ENCODE measurements at regions not wholly inside any gene's neighbourhood (a gene's known extent, or its start where the extent isn't known, plus 50 kb on each side); places are given as distances from the start of the nearest gene placed in this dataset.

- Histone ChIP-seq H3K4me1 (no peaks in the 10 kb centered on the region), H3K27ac (no peak overlapping the region), H3K9me3 (no peaks in the 10 kb centered on the region), H3K36me3 (no peaks in the 10 kb centered on the region), H3K27me3 (no peaks in the 10 kb centered on the region), H3K4me3 (no peak overlapping the region)
- intact Hi-C loops (cut with DNase I; ENCODE audit: low total_unique reads) = no loop called here
- no peak for DNase-seq
- no peak for TF ChIP-seq CTCF (IDR thresholded peaks at IDR 0.05)
- no peak for TF ChIP-seq POLR2A (IDR thresholded peaks at IDR 0.05)
Measured at GRCh38 chr2:104635608-104636007, 218.3 kb upstream of the POU3F3 start.

- no peaks in the 10 kb centered on the region for H3K9me3 ChIP-seq
- TF ChIP-seq POLR2A (IDR thresholded peaks at IDR 0.05) = no peak
- no peak for TF ChIP-seq CTCF (IDR thresholded peaks at IDR 0.05)
- intact Hi-C loops (cut with DNase I; ENCODE audit: low total_unique reads) = no loop called here
- no peak overlapping the region for H3K4me3 ChIP-seq
- H3K36me3 ChIP-seq = no peaks in the 10 kb centered on the region
- DNase-seq = no peak
- H3K27me3 ChIP-seq = no peaks in the 10 kb centered on the region
- H3K4me1 ChIP-seq = no peaks in the 10 kb centered on the region
- no peak overlapping the region for H3K27ac ChIP-seq
Measured at GRCh38 chr2:104638190-104638858, 215.6 kb upstream of the POU3F3 start.

- intact Hi-C loops (cut with DNase I; ENCODE audit: low total_unique reads) = no loop called here
- no peak overlapping the region for H3K4me3 ChIP-seq
- H3K36me3 ChIP-seq = no peaks in the 10 kb centered on the region
- no peaks in the 10 kb centered on the region for H3K4me1 ChIP-seq
- TF ChIP-seq CTCF (IDR thresholded peaks at IDR 0.05) (no peak), POLR2A (IDR thresholded peaks at IDR 0.05) (no peak)
- H3K27me3 ChIP-seq = no peaks in the 10 kb centered on the region
- DNase-seq = no peak
- no peak overlapping the region for H3K27ac ChIP-seq
- no peaks in the 10 kb centered on the region for H3K9me3 ChIP-seq
Measured at GRCh38 chr2:104638859-104639202, 215.1 kb upstream of the POU3F3 start.

GRCh38 chr2:104641786-104642185 lies 212.1 kb upstream of the POU3F3 start:
- H3K4me3 ChIP-seq = no peak overlapping the region
- TF ChIP-seq CTCF (IDR thresholded peaks at IDR 0.05) = no peak
- TF ChIP-seq POLR2A (IDR thresholded peaks at IDR 0.05) = no peak
- intact Hi-C loops (cut with DNase I; ENCODE audit: low total_unique reads) = no loop called here
- no peaks in the 10 kb centered on the region for H3K27me3 ChIP-seq
- no peaks in the 10 kb centered on the region for H3K9me3 ChIP-seq
- no peaks in the 10 kb centered on the region for H3K36me3 ChIP-seq
- no peak overlapping the region for H3K27ac ChIP-seq
- no peak for DNase-seq
- no peaks in the 10 kb centered on the region for H3K4me1 ChIP-seq

GRCh38 chr2:104648376-104648775 lies 205.5 kb upstream of the POU3F3 start:
- H3K27me3 ChIP-seq = no peaks in the 10 kb centered on the region
- intact Hi-C loops (cut with DNase I; ENCODE audit: low total_unique reads) = no loop called here
- TF ChIP-seq POLR2A (IDR thresholded peaks at IDR 0.05) (no peak), CTCF (IDR thresholded peaks at IDR 0.05) (no peak)
- H3K36me3 ChIP-seq = no peaks in the 10 kb centered on the region
- no peak for DNase-seq
- H3K4me1 ChIP-seq = no peaks in the 10 kb centered on the region
- no peaks in the 10 kb centered on the region for H3K9me3 ChIP-seq
- no peak overlapping the region for H3K27ac ChIP-seq
- no peak overlapping the region for H3K4me3 ChIP-seq

Measured in uterus (tissue), 3 donors.